ENCODE measurements at regions not wholly inside any gene's neighbourhood (a gene's known extent, or its start where the extent isn't known, plus 50 kb on each side); places are given as distances from the start of the nearest gene placed in this dataset.
"Not testable (repeated sequence)": the region's sequence is repeated elsewhere in the genome, so short reads cannot be mapped to it uniquely, and the experiment has no call there.

GRCh38 chr2:87262184-87262702, 240.6 kb upstream of the PLGLB1 start:
- DNase-seq (ENCODE audit: low read depth in 2 of 2, low spot score in 1 of 2), result not testable (repeated sequence)

- not testable (repeated sequence) for DNase-seq (ENCODE audit: low read depth in 2 of 2, low spot score in 1 of 2)
Observed at GRCh38 chr2:87263868-87264518, 242.3 kb upstream of the PLGLB1 start.

GRCh38 chr2:87275192-87275591, 253.5 kb upstream of the PLGLB1 start:
- not testable (repeated sequence) for DNase-seq (ENCODE audit: low read depth in 2 of 2, low spot score in 1 of 2)

- not testable (repeated sequence) for DNase-seq (ENCODE audit: low read depth in 2 of 2, low spot score in 1 of 2)
Observed at GRCh38 chr2:87275974-87276629, 254.5 kb upstream of the PLGLB1 start.

- not testable (repeated sequence) for DNase-seq (ENCODE audit: low read depth in 2 of 2, low spot score in 1 of 2)
Observed at GRCh38 chr2:87276673-87277072, 255.0 kb upstream of the PLGLB1 start.

GRCh38 chr2:87277734-87278133, 256.1 kb upstream of the PLGLB1 start:
- DNase-seq (ENCODE audit: low read depth in 2 of 2, low spot score in 1 of 2), result not testable (repeated sequence)

GRCh38 chr2:87280596-87281355, 259.1 kb upstream of the PLGLB1 start:
- not testable (repeated sequence) for DNase-seq (ENCODE audit: low read depth in 2 of 2, low spot score in 1 of 2)

GRCh38 chr2:87283735-87284470, 262.3 kb upstream of the PLGLB1 start:
- DNase-seq (ENCODE audit: low read depth in 2 of 2, low spot score in 1 of 2), result not testable (repeated sequence)

GRCh38 chr2:87284471-87284772, 262.8 kb upstream of the PLGLB1 start:
- not testable (repeated sequence) for DNase-seq (ENCODE audit: low read depth in 2 of 2, low spot score in 1 of 2)

GRCh38 chr2:87285139-87285538, 263.5 kb upstream of the PLGLB1 start:
- not testable (repeated sequence) for DNase-seq (ENCODE audit: low read depth in 2 of 2, low spot score in 1 of 2)

GRCh38 chr2:87290566-87291307, 269.1 kb upstream of the PLGLB1 start:
- DNase-seq (ENCODE audit: low read depth in 2 of 2, low spot score in 1 of 2), result not testable (repeated sequence)

- DNase-seq (ENCODE audit: low read depth in 2 of 2, low spot score in 1 of 2), result not testable (repeated sequence)
Observed at GRCh38 chr2:87291400-87292200, 270.0 kb upstream of the PLGLB1 start.

- not testable (repeated sequence) for DNase-seq (ENCODE audit: low read depth in 2 of 2, low spot score in 1 of 2)
Observed at GRCh38 chr2:87293931-87294594, 272.4 kb upstream of the PLGLB1 start.

GRCh38 chr2:87295135-87295534, 273.5 kb upstream of the PLGLB1 start:
- not testable (repeated sequence) for DNase-seq (ENCODE audit: low read depth in 2 of 2, low spot score in 1 of 2)

GRCh38 chr2:87301349-87301748, 279.7 kb upstream of the PLGLB1 start:
- not testable (repeated sequence) for DNase-seq (ENCODE audit: low read depth in 2 of 2, low spot score in 1 of 2)

GRCh38 chr2:87301871-87302270, 280.2 kb upstream of the PLGLB1 start:
- not testable (repeated sequence) for DNase-seq (ENCODE audit: low read depth in 2 of 2, low spot score in 1 of 2)

- DNase-seq (ENCODE audit: low read depth in 2 of 2, low spot score in 1 of 2), result not testable (repeated sequence)
Observed at GRCh38 chr2:87308621-87309020, 287.0 kb upstream of the PLGLB1 start.

GRCh38 chr2:87309785-87310184, 288.1 kb upstream of the PLGLB1 start:
- not testable (repeated sequence) for DNase-seq (ENCODE audit: low read depth in 2 of 2, low spot score in 1 of 2)

- not testable (repeated sequence) for DNase-seq (ENCODE audit: low read depth in 2 of 2, low spot score in 1 of 2)
Observed at GRCh38 chr2:87311896-87312441, 290.3 kb upstream of the PLGLB1 start.
